IPS DF 4.7 (cell line): ENCODE measurements at regions not wholly inside any gene's neighbourhood (a gene's known extent, or its start where the extent isn't known, plus 50 kb on each side); places are given as distances from the start of the nearest gene placed in this dataset.
"Not testable (repeated sequence)": the region's sequence is repeated elsewhere in the genome, so short reads cannot be mapped to it uniquely, and the experiment has no call there.

Experiments used
- DNase-seq: peaks from one replicate; pipeline ENCODE4 v3.0.0-alpha.2; 2013; ENCODE audit warnings: low spot score; ENCODE audit errors: extremely low read depth

GRCh38 chr4:43089730-43090129 is 197.2 kb downstream of the GRXCR1 start:
- DNase-seq, result no peak

- DNase-seq, result no peak
Observed at GRCh38 chr4:43103048-43103447, 210.5 kb downstream of the GRXCR1 start.

GRCh38 chr4:43112139-43112538 is 219.6 kb downstream of the GRXCR1 start:
- DNase-seq, result no peak

GRCh38 chr4:43113196-43113595 is 220.7 kb downstream of the GRXCR1 start:
- no peak for DNase-seq

GRCh38 chr4:43126595-43126994 is 234.1 kb downstream of the GRXCR1 start:
- DNase-seq, result no peak

GRCh38 chr4:43130228-43131021 is 237.9 kb downstream of the GRXCR1 start:
- DNase-seq, result no peak

- DNase-seq, result no peak
Observed at GRCh38 chr4:43132010-43132582, 239.6 kb downstream of the GRXCR1 start.

GRCh38 chr4:43133566-43133965 is 241.1 kb downstream of the GRXCR1 start:
- DNase-seq, result no peak

- no peak for DNase-seq
Observed at GRCh38 chr4:43136752-43137151, 244.2 kb downstream of the GRXCR1 start.

- no peak for DNase-seq
Observed at GRCh38 chr4:43146198-43146597, 253.7 kb downstream of the GRXCR1 start.

- no peak for DNase-seq
Observed at GRCh38 chr4:43148481-43148880, 256.0 kb downstream of the GRXCR1 start.

GRCh38 chr4:43163101-43163792 is 270.7 kb downstream of the GRXCR1 start:
- DNase-seq, result no peak

GRCh38 chr4:43189741-43190140 is 297.2 kb downstream of the GRXCR1 start:
- no peak for DNase-seq

GRCh38 chr4:43212576-43212975 is 320.1 kb downstream of the GRXCR1 start:
- DNase-seq, result not testable (repeated sequence)

- DNase-seq, result no peak
Observed at GRCh38 chr4:43223820-43224219, 331.3 kb downstream of the GRXCR1 start.

- DNase-seq, result no peak
Observed at GRCh38 chr4:43224559-43224958, 332.0 kb downstream of the GRXCR1 start.

GRCh38 chr4:43233321-43233720 is 340.8 kb downstream of the GRXCR1 start:
- no peak for DNase-seq

- DNase-seq, result no peak
Observed at GRCh38 chr4:43234626-43235415, 342.3 kb downstream of the GRXCR1 start.

GRCh38 chr4:43238008-43238407 is 345.5 kb downstream of the GRXCR1 start:
- DNase-seq, result no peak

GRCh38 chr4:43238585-43238984 is 346.1 kb downstream of the GRXCR1 start:
- DNase-seq, result no peak

GRCh38 chr4:43241104-43241503 is 348.6 kb downstream of the GRXCR1 start:
- DNase-seq, result no peak

- no peak for DNase-seq
Observed at GRCh38 chr4:43242606-43243005, 350.1 kb downstream of the GRXCR1 start.
